ENCODE measurements at regions not wholly inside any gene's neighbourhood (a gene's known extent, or its start where the extent isn't known, plus 50 kb on each side); places are given as distances from the start of the nearest gene placed in this dataset.

DNA sequence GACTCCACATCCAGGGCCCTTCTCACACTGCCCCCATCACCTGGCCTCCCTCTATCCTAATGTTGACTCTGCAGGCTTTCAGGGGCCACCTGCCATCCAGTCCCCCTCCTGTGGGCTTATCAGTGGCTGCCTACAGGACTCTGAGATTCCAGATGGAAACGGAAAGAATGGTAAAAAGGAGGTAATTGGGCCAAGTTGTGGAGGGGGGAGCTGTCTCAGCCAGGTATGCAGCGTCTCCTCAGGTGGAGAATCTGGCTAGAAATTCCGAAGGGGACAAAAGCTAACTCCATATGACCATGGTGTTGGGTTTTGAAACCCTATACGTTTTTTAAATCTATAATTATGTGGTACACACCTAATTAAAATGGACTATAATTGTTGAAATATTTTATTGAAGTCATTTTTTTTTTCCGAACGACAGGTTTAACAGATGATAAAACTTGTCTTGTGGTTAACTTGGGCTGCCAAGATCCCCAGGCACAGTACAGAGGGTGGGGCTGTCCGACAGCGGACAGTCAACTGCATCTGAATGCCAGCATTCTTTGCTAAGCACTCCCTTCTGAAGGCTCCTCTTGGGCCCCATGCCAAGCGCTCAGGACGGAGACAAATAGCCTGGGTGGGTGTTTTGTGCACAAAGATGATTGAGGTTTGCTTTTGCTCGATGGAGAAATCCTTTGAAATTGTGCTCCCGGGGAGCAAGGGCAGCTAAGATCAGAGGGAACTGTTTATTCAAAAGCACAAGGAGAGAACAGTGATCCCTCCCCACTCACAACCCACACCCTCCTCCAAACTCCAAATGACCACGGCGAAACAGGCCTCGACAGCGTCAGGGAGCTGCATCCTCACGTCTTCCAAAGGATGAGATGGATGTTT lies 365.6 kb downstream of the BCL11B start:
- TF ChIP-seq POLR2A (IDR thresholded peaks at IDR 0.05): no peak
- TF ChIP-seq, protein P1, sequence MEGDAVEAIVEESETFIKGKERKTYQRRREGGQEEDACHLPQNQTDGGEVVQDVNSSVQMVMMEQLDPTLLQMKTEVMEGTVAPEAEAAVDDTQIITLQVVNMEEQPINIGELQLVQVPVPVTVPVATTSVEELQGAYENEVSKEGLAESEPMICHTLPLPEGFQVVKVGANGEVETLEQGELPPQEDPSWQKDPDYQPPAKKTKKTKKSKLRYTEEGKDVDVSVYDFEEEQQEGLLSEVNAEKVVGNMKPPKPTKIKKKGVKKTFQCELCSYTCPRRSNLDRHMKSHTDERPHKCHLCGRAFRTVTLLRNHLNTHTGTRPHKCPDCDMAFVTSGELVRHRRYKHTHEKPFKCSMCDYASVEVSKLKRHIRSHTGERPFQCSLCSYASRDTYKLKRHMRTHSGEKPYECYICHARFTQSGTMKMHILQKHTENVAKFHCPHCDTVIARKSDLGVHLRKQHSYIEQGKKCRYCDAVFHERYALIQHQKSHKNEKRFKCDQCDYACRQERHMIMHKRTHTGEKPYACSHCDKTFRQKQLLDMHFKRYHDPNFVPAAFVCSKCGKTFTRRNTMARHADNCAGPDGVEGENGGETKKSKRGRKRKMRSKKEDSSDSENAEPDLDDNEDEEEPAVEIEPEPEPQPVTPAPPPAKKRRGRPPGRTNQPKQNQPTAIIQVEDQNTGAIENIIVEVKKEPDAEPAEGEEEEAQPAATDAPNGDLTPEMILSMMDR (IDR thresholded peaks at IDR 0.05): no peak
